ENCODE measurements at regions not wholly inside any gene's neighbourhood (a gene's known extent, or its start where the extent isn't known, plus 50 kb on each side); places are given as distances from the start of the nearest gene placed in this dataset.

- TF ChIP-seq, protein P1, sequence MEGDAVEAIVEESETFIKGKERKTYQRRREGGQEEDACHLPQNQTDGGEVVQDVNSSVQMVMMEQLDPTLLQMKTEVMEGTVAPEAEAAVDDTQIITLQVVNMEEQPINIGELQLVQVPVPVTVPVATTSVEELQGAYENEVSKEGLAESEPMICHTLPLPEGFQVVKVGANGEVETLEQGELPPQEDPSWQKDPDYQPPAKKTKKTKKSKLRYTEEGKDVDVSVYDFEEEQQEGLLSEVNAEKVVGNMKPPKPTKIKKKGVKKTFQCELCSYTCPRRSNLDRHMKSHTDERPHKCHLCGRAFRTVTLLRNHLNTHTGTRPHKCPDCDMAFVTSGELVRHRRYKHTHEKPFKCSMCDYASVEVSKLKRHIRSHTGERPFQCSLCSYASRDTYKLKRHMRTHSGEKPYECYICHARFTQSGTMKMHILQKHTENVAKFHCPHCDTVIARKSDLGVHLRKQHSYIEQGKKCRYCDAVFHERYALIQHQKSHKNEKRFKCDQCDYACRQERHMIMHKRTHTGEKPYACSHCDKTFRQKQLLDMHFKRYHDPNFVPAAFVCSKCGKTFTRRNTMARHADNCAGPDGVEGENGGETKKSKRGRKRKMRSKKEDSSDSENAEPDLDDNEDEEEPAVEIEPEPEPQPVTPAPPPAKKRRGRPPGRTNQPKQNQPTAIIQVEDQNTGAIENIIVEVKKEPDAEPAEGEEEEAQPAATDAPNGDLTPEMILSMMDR (IDR thresholded peaks at IDR 0.05; ENCODE audit: borderline replicate concordance, extremely low read depth, low read length, poor library complexity, severe bottlenecking), result no peak
- no peak for TF ChIP-seq EZH2 (IDR thresholded peaks at IDR 0.05; ENCODE audit: borderline replicate concordance, low read depth, low read length, severe bottlenecking)
Observed at GRCh38 chr13:38440666-38441065, 91.0 kb downstream of the UFM1 start.
